Limb (tissue), 2 donors: ENCODE measurements at regions not wholly inside any gene's neighbourhood (a gene's known extent, or its start where the extent isn't known, plus 50 kb on each side); places are given as distances from the start of the nearest gene placed in this dataset.
"Not testable (repeated sequence)": the region's sequence is repeated elsewhere in the genome, so short reads cannot be mapped to it uniquely, and the experiment has no call there.

Experiments
- DNase-seq, 2 donors: peaks; one replicate each; pipeline ENCODE4 v3.0.0-alpha.2; 2016; ENCODE audit errors: extremely low spot score in 2 of 2

DNA sequence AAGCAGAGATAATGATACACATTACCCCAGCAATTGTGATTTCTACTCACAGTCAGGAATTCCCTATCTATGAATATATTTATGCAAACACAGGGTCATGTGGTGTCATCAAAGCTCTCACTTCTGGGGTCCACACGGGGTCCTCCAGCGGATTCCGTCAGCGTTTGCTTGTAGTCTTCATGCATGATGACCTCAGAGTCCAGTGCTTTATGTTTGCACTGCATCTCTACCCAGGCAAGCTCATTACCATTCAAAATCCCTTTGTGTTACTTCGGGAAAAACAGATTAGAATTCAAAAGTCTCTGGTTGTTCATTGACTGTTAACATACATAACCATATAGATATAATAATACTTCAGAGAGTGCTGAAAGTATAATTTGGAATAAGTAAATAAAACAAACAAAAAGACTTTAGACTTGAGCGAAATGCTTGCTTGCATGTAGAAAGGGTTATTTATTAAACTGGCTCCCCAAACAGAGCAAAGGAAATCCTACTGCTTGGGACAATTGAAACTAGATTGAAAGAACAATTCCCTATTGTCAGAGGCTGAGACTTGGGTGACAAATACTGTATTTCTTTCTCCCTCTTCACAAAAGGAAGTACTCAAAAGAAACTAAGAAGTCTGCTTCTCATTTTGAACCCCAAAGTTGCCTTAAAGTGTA is 423.1 kb downstream of the ETS1 start:
- DNase-seq, result no peak

DNA sequence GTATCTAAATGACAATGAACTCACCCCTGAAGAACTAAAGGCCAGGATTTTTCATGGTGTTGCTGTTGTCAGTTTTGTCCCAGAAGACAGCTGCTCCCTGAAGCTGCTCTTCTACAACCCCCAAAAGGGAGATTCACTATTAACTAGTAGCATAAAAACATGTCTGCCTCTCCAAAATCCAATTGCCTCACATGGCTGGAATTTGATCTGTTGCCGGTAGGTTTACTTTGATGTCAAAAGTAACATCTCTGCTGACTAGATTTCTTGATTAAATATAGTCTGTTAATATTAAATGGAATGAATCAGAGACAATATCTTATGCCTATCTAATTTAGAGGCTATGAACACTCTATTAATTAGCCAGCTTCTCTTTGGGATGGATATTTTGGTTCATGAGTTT is 425.4 kb downstream of the ETS1 start:
- DNase-seq, result no peak

- no peak for DNase-seq
Observed at GRCh38 chr11:128161436-128161835, 425.9 kb downstream of the ETS1 start.

DNA sequence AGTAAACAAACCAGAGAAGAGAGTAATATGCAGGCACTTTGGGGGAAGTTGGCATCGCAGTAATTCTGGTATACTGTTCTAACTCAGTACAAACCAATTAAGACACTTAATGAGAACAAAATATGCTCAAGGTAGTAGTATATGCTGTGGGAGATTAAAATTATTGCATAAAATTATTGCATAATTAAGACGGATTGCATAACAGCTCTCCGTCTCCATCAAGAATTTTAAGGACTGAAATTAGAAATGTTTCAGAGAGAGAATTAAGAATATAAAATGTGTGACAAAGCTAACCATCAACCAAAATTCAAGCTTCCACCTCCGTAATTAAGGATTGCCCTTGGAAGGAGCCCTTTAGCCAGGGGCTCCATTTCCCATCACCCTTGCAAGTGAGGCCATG is 428.5 kb downstream of the ETS1 start:
- no peak for DNase-seq

DNA sequence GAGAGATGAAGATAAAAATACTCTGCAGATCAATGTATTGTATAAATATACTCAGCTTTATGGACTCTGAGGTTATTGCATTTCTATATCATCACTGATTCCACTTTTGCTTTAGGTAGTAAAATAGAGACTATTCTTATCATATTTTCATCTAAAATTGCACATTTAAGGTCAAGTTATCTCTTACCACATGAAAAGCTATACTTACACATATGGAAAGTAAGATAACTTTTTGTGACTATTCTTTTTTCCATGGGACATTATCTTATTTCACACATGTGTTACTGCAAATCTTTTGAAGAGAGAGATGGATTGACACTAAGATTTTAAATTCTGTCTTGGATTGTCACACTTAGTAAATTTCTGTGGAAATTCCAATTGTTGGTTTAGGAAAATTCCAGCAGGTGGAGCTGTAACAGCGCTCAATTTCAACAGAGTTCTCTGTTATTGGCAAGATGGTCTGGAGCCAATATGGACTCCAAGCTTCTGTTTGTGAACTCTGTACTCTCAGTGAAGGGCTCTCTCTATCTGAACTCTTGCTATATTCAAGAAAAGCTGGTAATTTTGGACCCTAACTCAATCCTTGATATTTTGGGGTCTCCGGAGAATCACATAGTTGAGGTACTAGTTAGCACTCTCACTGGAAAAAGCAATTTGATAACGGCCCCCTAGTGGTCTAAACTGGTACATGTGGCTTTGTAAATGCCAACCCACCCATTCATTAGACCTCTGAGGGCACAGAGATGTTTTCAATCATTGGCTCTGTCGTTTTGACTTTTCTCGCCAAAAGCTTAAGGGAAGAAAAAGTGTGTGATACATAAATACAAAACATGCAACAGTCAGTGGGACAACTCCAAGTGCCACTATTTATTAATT is 429.7 kb downstream of the ETS1 start:
- peak; percentile 43 to 83 for DNase-seq

GRCh38 chr11:128156486-128156885 is 430.9 kb downstream of the ETS1 start:
- no peak for DNase-seq

GRCh38 chr11:128155590-128155989 is 431.8 kb downstream of the ETS1 start:
- DNase-seq, result no peak

- no peak for DNase-seq
Observed at GRCh38 chr11:128153697-128154048, 433.7 kb downstream of the ETS1 start.

GRCh38 chr11:128152796-128153696 is 434.3 kb downstream of the ETS1 start:
- no peak for DNase-seq

DNA sequence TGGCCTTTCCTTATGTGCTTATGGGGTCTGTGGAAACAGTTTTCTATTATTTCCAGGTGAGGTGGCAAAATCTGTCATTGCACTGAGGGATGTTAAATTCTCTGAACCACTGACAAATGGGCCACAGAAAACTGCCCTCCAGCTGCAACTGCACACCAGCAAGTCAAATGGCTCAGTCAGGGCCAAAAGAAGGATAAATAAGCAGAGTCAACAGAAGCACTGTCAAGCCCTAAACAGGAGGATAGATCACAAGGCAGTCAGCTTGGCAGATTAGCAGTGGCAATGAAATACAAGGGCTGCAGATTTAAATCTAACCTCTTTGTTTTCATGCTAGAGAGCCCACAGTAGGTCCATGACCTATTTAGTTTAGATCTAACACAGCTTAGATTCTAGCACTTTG is 435.6 kb downstream of the ETS1 start:
- no peak for DNase-seq

DNA sequence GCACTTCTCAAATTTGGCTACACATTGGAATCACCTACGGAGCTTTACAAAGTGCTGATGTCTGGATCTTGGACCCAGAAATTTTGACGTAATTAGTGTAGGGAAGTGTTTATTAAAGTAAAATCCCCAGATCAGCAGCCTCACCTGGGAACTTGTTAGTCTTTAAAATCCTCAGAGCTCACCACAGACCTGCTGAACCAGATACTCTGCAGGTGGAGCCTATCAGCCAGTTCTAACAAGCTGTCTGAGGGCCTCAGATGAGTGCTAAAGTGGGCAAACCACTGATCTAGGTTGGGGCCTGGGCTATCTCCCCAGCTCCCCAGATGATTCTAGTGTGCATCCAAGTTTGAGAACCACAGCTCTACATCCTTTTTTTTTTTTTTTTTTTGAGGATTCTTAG is 436.0 kb downstream of the ETS1 start:
- no peak for DNase-seq

DNA sequence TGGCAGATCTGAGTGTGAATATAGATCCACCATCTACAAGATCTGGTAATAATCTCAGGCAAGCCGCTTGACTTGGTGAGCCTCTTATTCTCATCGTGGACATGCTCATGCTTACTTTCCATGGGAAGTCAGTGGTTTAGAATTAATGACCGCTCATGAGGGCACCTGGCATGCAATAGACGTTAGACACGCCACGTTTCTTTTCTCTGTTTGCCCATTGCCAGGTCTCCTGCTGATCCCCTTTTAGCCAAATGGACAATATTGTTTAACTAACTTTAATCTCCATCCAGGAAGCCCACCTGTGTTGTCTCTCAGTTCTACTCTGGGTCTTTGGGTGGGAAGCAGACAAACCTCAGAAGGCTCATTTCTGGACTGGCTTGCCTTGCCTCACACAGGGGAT is 439.1 kb downstream of the ETS1 start:
- DNase-seq, result no peak

DNA sequence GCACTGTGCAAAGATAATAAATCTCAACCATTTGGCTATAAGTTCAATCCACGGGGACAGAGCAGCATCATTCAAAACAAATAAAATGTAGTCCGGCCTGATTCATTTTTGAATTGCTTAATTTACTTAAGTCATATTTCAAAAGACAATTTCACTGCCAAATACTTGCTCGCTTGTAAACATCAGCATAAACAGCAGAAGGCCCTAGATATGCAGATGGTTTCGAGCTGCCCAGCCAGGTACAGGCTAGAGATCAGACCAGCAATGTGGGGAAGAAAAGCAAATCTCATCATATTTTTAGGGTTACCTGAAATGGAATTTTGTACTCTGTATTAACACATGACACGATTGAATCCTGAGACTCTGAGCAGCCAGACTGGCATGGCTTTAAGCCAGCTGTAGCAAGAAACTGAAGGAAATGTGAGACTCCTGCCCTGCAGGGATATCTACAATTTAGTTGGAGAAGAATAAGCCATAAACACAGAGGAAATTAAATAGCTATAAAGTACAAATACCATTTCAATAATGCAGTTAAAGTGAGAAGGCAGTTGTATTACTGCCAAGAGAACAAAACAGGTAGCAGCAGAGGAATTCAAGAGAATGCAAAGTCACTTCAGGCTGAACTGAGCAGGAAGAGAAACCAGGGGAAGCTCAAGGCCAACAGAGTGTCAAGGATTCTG is 440.3 kb downstream of the ETS1 start:
- DNase-seq, result no peak

DNA sequence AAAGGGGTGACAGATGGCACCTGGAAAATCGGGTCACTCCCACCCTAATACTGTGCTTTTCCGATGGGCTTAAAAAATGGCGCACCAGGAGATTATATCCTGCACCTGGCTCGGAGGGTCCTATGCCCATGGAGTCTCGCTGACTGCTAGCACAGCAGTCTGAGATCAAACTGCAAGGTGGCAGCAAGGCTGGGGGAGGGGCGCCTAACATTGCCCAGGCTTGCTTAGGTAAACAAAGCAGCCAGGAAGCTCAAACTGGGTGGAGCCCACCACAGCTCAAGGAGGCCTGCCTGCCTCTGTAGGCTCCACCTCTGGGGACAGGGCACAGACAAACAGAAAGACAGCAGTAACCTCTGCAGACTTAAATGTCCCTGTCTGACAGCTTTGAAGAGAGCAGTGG is 447.1 kb downstream of the ETS1 start:
- not testable (repeated sequence) for DNase-seq

- no peak for DNase-seq
Observed at GRCh38 chr11:128135451-128135850, 451.9 kb downstream of the ETS1 start.

DNA sequence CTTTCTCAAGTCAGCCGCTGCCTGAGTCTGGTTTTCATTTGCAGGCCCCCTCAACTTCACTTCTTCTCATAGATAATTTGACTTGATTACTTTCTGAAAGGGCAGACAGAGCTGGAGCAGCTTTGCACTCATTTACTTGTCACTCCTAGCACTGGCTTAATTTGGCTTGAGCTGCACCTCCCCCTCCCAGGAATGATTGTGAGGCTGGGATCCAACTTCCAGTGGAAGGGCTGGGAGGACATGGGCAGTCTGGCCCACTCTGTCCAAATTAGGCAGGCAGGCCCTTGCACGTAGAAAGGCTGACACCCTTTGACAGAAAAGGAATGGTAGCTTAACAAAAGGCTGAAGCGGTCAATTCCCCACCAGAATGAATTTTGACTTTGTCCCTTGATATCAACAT is 453.9 kb downstream of the ETS1 start:
- DNase-seq, result no peak

DNA sequence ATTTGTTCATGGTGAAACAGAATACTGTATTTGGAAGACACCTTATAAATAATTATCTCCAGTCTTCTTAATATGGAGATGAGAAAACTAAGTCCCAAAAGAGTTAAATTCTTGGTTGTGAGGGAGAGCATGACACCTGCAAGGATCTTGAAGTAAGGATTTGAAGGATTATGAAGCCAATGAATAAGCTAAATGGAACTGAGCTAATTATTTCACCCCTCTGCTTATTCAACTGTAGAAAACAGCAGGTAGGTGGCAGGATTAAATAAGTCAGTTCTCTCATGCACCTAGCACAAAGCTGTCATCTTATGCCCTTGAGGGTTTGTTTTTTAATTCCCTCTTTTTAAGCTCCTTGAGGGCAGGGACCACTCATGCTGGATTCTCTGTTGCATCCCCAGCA is 457.3 kb downstream of the ETS1 start:
- DNase-seq, result no peak

GRCh38 chr11:128125723-128126122 is 461.6 kb downstream of the ETS1 start:
- no peak for DNase-seq

DNA sequence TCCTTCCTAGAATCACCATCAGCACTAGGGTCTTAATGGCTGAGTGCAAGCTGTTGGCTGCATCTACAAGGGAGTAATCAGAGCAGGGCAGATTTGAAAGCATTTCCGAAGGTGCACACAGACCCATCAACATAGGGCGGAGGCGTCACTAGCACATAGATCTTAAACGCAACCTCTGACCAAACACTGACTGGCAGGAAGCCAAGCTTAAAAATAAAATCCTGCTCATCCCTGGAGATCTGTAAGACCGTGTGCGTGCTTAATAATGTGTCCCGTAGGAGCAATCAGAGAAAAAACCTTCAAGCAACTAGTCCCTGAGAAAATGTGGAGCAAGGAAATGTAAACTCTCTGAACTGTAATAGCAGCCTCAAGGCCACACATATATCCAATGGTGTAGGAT is 470.5 kb downstream of the ETS1 start:
- DNase-seq, result no peak

GRCh38 chr11:128116447-128116846 is 470.9 kb downstream of the ETS1 start:
- no peak for DNase-seq

- DNase-seq, result no peak
Observed at GRCh38 chr11:128105950-128106349, 481.4 kb downstream of the ETS1 start.

DNA sequence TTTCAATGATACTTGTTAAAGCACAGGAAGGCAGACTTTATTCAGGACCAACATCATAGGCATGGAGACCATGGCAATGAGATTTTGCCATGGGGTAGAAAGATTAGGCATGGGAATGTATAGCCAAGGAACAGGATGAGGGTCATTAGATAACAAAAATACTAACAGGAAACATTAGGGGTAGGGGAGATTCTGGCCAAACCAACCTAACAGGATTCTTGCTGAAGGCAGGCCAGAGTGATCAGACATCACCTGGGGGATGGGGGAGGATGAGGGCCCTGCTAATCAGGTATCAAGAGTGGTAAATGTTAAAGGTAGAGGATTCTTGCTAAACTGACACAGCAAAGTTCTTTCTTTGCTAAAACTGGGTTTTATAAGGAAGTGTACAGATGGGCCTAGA is 481.8 kb downstream of the ETS1 start:
- no peak for DNase-seq
